Glomerular visceral epithelial cell (primary cell): ENCODE measurements at regions not wholly inside any gene's neighbourhood (a gene's known extent, or its start where the extent isn't known, plus 50 kb on each side); places are given as distances from the start of the nearest gene placed in this dataset.

ENCODE experiments used
- DNase-seq: peaks from one replicate; pipeline ENCODE4 v3.0.0-alpha.2; 2016; ENCODE audit errors: extremely low spot score

GRCh38 chr5:58069846-58070245 lies 390.0 kb downstream of the PLK2 start:
- DNase-seq: no peak

DNA sequence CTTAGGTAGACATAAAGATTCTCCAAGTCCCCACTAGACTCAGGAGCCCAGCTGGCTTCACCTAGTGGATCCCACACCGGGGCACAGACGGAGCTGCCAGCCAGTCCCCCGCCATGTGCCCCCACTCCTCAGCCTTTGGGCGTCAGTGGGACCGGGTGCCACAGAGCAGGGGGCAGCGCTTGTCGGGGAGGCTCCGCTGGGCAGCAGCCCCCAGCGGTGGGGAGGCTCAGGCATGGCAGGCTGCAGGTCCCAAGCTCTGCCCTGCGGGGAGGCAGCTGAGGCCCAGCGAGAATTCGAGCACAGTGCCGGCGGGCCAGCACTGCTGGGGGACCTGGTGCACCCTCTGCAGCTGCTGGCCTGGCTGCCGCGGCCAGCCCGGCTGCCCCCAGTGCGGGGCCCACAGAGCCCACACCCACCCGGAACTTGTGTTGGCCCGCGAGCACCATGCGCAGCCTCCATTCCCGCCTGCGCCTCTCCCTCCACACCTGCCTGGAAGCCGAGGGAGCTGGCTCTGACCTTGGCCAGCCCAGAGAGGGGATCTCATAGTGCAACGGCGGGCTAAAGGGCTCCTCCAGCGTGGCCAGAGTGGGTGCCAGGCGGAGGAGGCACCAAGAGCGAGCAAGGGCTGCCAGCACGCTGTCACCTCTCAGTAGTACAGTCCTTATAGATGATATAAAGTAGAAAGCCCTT lies 390.7 kb downstream of the PLK2 start:
- DNase-seq: no peak

DNA sequence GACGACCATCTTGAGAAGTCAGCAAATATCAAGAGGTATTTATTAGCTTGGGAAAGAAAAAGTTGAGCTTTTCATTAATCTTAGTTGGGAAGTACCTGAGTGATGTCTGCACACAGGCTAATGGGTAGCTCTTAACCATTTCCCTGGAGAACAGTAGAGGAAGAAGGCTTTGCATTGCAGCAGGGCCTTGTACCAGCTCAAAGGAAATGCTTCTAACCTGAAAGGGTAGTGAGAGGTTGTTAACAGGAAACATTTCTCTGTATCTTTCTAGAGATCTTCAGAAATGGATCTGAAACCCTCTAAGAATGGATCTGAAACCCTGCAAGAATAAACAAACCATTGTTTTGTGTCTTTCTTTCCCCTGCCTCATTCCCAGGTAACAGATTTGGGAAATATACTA lies 393.3 kb downstream of the PLK2 start:
- DNase-seq: no peak

DNA sequence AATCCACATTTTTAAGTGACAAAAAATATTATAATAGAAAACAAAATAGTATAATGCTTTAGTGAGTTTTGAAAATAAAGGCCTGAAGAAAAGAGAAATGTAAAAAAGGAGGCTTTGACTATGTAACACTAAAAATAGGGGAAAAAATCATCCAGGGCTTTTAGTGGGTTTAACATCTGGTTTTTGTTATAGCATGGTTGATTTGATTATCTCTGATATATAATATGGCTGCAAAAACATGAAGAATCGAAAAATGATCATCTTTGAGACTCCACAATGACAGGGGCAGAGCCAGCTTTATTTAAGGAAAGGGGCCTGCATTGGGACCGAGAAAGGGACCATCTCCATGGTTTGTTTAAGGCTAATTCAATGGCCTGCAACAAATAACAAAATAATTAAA lies 393.8 kb downstream of the PLK2 start:
- no peak for DNase-seq

DNA sequence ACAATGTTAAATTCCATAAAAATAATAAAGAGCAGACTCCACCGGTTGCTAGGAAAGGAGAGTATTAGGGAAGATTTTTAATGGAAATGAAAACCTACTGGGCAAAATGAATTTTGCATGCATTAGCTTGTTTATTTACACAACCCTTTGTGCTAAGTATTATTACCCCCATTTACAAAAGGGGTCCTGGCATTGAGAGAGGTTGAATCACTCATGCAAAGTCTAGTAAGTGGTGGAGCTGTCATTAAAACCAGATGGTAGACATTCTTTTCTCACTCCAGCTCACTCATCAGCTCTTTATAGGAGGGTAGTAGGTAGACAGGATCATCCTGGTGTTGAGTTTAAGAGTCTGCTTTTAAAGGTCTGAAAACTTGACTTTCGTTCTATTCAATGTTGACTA lies 395.1 kb downstream of the PLK2 start:
- no peak for DNase-seq

DNA sequence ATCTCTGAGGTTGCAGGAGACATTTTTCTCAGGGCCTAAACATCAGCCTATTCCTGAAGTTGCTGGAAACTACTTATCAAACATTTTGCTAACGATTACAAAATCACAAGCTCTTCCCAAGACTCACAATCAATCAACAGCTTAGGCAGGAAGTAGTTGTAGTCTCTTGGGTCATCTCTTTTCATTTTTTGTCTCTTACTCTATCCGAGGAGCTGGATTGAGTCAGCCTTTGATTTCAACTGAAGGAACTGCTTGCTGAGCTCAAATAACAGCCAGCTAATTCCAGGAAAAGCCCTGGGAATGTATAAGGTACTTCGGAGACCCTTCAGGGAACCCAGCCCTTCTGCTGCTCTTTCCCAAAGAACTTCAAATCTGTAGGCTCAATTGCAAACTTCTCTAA lies 398.9 kb downstream of the PLK2 start:
- DNase-seq: no peak

- DNase-seq: no peak
Measured at GRCh38 chr5:58057324-58057723, 402.6 kb downstream of the PLK2 start.

DNA sequence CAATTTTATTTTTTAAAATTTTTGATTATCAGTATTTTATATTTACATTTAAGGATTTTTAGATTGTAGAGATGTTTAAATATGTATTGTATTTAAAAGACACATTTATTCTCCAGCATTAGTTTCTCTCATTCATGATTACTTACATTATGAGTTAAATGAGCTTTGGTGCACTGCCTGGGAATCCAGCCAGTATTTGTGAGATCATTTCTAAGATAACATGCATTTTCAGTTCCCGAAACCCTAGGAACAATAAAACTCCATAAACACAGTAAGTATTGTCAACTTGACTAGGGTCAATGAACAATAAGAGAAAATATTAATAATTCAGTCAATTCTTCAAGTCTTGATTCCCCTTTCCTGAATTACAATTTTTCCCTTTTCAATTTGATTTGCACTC lies 403.3 kb downstream of the PLK2 start:
- no peak for DNase-seq

DNA sequence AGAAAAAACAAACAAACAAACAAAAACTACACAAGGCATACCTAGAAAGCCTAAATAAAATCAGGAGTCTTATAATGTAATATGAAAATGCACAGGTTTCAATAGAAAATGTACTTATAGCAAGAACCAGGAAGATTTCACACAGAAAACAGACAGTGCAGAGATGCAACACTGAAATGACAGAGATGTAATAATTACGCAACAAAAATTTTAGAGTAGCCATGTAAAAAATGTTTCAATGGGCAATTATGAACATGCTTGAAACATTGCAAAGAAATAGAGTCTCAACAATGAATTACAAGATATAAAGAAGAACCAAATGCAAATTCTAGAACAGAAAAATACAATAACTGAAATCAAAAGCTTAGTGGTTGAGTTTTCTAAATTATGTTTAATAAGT lies 405.9 kb downstream of the PLK2 start:
- DNase-seq: no peak

DNA sequence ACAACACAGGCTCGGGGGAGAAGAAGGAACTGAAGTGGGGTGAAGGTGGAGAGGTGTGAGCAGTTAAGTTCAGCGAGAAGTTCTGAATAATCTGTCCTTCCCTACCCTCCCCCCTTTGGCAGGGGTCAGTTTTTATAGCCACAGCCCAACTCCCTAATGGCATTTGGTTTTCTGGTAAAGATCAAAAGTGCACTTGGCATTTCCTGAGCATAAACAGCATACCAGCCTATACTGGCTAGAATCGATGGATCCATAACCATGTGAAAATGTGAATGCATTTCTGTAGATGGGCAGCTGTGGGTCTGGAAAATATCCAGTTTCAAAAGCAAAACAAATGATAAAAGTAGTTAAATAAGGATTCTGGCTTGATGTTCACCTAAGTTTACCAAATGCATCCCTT lies 410.9 kb downstream of the PLK2 start:
- no peak for DNase-seq

DNA sequence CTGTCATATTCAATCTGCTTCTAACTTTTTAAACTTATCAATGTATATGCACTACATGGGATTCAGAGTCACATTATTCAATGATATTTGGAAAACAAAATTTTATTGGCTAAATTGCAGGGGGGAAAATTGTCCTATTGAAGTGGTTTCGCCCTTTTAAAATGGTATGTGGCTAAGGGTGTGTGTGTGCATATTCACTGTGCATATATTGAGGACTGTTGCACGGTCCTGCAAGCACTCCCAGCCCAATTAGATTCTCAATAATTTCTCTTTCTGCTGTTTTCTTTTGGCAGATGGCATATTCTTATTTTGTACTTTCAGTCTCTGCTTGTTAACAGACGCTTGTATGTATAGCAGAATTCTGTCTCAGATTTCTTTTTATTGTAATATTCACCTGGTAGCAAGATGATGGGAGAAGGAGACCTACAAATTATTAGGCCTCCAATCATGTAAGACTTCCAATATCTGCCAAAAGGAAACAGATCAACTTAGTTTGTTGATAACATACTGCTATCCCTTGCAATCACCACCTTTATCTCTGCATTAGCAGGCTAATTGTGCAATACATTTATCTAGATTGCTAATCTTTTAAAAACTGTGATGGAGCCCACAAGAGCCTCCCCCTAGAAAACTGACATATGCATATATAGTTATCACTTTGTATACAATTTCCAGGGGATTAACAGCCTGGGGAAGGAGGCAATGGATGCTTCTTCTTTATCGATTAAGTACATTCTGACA lies 411.5 kb downstream of the PLK2 start:
- DNase-seq: no peak

DNA sequence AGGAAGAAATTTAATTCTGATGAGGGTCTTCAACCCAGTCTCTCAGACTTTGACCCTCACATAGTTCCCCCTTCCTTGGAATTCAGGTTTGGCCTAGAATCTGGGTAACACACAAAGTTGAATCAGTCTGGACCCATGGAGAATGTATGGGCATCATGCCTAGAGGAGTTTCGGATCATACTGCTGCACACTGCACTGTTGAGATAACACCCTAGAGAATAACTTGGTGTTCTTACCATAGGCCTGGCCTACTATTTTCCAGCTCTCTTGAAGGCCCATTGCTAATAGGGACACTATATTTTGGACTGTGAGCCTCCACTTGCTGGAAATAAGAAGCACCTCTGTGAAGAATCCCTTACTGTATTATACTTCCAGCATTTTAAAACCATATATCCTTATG lies 413.5 kb downstream of the PLK2 start:
- DNase-seq: no peak

- no peak for DNase-seq
Measured at GRCh38 chr5:58044166-58044565, 415.7 kb downstream of the PLK2 start.

DNA sequence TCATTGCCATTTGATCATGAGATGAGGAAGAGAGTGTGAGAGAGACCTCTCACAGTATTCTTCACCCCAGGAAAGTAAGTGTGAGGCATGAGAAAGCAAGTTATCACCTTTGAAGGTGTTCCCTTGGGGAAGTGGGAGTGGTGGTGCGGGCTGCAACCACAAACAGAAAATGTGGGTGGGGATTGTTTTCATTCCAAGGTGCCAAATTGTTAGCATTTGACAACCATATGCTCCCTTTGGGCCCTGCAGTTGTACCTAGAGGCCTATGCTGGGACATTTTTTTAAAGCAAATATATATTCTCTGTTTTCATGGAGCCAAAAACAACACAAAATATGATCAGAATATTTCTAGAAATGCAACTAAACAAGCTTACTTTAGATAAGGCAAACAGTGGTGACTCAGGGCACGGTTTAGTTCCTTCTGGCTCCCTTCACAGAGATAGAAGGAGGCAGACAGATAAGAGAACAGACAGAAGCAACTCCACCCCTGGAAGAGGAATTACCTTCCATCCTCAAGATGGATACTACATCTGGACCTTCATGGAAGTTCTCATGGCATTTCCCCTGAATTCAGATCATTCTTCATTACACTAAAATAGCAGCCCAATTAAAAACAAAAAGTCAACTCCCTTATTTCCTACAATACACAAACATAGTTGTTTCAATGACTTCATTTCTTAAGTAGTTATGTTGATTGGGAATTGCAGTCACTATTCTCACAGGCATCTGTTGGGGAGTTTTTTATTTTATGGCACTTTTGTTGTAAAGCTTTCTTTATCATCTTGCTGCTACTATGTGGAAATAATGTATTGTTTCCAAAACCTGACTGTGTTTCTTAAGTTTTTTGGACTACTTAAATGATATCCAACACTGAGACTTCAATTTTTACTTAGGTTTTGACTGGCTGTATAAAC lies 416.6 kb downstream of the PLK2 start:
- no peak for DNase-seq

DNA sequence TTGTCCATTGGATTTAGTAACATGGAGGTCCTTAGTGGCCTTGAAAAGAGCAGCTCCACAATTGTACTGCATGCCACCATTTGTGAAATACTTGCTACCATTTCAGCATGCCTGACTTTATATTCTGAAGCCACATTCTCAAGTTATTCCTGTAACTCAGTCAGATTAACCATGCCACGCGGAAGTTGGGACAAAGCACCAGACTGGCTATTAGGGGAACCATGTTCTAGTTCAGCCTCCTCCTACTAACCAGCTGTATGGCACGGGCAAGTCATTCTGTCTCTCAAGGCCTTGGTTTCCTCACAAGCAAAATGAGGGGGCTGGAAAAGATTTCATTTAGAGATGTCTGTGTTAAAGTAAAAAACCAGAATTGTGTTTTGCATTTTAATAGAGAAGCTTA lies 418.0 kb downstream of the PLK2 start:
- DNase-seq: no peak

DNA sequence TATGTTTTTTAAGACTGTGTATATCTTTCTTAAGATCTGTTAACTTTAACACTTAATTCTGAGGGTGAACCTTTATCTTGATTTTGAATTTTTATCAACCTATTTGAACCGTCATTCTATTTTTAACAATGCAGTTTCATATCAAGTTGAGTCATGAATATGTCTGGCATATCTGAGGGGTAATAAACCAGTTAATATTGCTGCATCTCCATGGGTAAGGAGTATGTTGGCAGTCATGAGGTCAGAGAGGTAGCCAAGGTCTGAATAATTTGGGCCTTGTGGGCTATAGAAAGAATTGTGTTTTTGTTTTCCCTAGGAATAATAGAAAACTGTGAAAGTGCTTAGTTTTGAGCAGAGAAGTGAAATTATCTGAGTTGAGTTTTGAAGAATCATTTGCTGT lies 419.0 kb downstream of the PLK2 start:
- no peak for DNase-seq

DNA sequence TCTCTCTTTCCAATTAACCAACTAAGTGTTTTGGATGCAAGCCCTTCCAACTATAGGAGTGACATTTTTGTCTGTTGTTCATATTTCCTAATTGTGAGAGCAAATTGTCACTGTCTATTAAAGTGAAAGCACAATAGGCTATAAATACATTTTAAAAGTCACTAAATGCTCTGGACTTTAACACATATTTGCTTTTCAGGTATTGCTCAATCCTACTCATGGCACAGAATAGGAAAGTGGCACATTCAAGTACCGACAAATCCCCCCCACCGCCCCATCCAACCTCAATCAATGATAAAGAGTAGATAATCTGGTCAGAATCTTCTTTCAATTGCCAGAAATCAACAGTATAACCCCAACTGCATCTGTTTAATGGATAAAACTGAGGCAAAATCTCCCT lies 419.8 kb downstream of the PLK2 start:
- DNase-seq: no peak

- DNase-seq: no peak
Measured at GRCh38 chr5:58037899-58038298, 422.0 kb downstream of the PLK2 start.

DNA sequence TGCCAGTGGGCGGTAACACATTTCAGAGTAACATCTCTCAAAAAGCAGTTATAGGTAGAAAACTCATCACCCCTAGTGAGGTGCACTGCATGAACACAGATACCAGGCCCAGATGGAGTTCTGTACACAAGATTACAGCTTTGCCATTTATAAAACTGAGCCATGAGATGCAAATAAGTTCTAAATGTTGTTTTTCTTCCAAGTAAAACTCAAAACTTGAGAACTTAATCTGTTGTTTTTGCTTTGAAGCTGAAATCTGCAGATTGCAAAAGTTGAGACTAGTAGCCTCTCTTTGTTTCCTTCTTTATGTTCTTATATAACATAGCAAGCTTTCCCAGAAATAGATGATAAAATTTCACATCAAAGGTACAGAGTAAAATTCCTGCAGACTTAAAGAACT lies 434.1 kb downstream of the PLK2 start:
- DNase-seq: no peak

DNA sequence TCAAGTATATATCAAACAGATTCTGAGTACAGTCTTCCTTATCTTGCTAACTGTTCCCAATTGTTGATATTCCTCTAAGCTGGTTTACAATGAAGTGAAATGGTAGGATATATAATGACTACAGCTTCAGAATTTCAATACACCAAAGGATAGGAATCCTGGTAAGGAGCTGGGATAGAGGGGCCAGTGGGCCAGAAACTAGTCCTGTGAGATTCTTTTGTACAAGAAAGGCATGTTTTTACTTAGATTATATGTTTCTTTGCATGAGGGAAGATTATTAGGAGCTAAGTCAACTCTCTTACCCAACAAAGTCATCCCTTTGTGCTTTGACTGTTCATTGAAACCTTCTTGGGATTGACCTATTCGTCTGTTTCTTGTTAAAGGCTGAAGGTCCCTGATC lies 435.7 kb downstream of the PLK2 start:
- DNase-seq: no peak

DNA sequence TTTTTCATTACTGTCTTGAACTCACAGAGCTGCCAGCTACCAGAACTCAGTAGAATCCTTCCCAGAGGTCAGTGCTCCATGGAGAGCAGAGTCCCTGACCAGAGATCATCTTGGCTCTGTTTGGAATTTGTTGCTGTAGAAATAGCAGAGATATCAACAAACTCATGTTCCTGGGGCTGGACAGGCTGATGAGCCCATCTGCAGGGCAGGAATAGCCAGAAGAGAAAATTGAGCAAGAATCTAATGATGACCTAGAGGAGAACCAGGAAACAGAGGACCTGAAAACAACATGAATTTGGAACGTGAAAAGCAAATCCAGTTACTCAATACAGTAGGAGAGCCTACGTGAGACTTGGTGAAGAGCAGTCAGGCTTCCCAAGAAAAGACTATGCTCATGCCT lies 437.8 kb downstream of the PLK2 start:
- no peak for DNase-seq

- DNase-seq: no peak
Measured at GRCh38 chr5:58021466-58021865, 438.4 kb downstream of the PLK2 start.

DNA sequence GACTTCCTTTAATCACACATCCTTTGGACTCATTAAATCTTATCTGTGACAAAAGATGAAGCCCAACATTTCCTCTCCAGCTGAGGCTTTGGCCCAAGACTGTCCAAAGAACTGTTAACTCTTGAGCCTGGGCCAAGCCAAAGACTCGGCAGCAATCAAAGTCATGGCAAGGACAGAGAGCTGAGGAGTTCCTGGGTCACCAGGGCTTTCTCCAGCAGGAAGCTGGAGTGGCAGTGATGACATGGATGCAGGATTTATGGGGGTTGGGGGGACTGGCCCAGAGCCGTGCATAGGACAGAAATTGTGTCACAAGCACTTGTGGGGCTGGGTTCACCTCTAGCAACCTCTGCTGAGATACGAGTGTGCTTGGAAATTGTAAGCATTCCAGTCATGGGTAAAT lies 440.3 kb downstream of the PLK2 start:
- peak; percentile 30 for DNase-seq
